ENCODE measurements at regions not wholly inside any gene's neighbourhood (a gene's known extent, or its start where the extent isn't known, plus 50 kb on each side); places are given as distances from the start of the nearest gene placed in this dataset.

DNA sequence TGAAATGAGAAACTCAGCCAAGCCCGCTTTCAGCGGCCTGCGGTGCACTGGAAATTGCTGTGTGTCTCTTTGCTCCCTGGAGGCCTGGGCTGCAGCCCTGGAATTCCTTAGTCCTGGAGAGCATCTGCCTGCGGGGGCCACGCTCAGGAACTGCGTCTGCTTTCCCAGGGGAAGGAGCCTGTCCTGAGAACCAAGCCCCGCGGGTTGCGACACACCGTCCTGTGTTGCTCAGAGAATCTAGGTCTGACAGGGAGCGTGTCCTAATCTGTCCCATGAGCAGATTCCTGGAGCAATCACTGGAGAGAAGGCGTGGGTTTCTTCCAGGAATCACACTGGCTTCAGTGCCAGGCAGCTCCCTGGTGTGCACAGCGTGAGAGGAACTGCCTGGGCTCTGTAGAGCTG, 708.1 kb downstream of the BRD1 start:
- DNase-seq = no peak
- Mint-ChIP-seq H3K36me3 (no peaks in the 10 kb centered on the region), H3K9me3 (peaks cover 2 to 3% (median 3%) of the 10 kb centered on the region in 3 donors), H3K27me3 (peaks cover 6 to 9% of the 10 kb centered on the region in 2 donors), H3K4me3 (no peak overlapping the region), H3K4me1 (no peaks in the 10 kb centered on the region), H3K27ac (no peak overlapping the region)
- Histone ChIP-seq H3K36me3 (ENCODE audit: control insufficient read depth in 2 of 2, extremely low read depth in 1 of 2, insufficient read depth in 1 of 2, low read length in 1 of 2) (no peaks in the 10 kb centered on the region), H3K4me3 (ENCODE audit: control insufficient read depth in 1 of 2, extremely low read depth in 1 of 2, low read length in 1 of 2) (no peak overlapping the region), H3K27ac (ENCODE audit: low read length) (no peak overlapping the region), H3K9me3 (no peaks in the 10 kb centered on the region), H3K27me3 (replicated peaks in 1 of 2; ENCODE audit: control insufficient read depth in 2 of 2, extremely low read depth in 1 of 2, insufficient read depth in 2 of 2, low read length in 1 of 2) (peaks cover 0 to 16% of the 10 kb centered on the region in 2 experiments), H3K4me1 (ENCODE audit: control insufficient read depth in 1 of 2, extremely low read depth in 1 of 2, insufficient read depth in 2 of 2, low read length in 2 of 2) (no peaks in the 10 kb centered on the region)
- ChIA-PET POLR2A (no interaction called here), CTCF (no interaction called here)
- 72% methylated on average over 13 of the region's 13 CpGs for WGBS (ENCODE audit: insufficient coverage)
- no peak for ATAC-seq (replicated peaks in 1 of 4)

GRCh38 chr22:49118065-49118464, 709.6 kb downstream of the BRD1 start:
- whole genome bisulfite sequencing (ENCODE audit: insufficient coverage) = 95% methylated on average over 17 of the region's 17 CpGs
- Mint-ChIP-seq H3K4me3 (no peak overlapping the region), H3K27me3 (no peaks in the 10 kb centered on the region), H3K36me3 (no peaks in the 10 kb centered on the region), H3K4me1 (no peaks in the 10 kb centered on the region), H3K9me3 (peaks cover 0 to 3% (median 2%) of the 10 kb centered on the region in 3 donors), H3K27ac (no peak overlapping the region)
- no peak for DNase-seq
- POLR2A ChIA-PET = no interaction called here
- no peak for ATAC-seq (replicated peaks in 1 of 4)
- Histone ChIP-seq H3K27ac (ENCODE audit: low read length) (no peak overlapping the region), H3K9me3 (no peaks in the 10 kb centered on the region), H3K27me3 (replicated peaks in 1 of 2; ENCODE audit: control insufficient read depth in 2 of 2, extremely low read depth in 1 of 2, insufficient read depth in 2 of 2, low read length in 1 of 2) (peaks cover 0 to 11% of the 10 kb centered on the region in 2 experiments), H3K36me3 (ENCODE audit: control insufficient read depth in 2 of 2, extremely low read depth in 1 of 2, insufficient read depth in 1 of 2, low read length in 1 of 2) (no peaks in the 10 kb centered on the region), H3K4me3 (ENCODE audit: control insufficient read depth in 1 of 2, extremely low read depth in 1 of 2, low read length in 1 of 2) (no peak overlapping the region), H3K4me1 (ENCODE audit: control insufficient read depth in 1 of 2, extremely low read depth in 1 of 2, insufficient read depth in 2 of 2, low read length in 2 of 2) (no peaks in the 10 kb centered on the region)
- CTCF ChIA-PET = no interaction called here

GRCh38 chr22:49117486-49117885, 710.2 kb downstream of the BRD1 start:
- Histone ChIP-seq H3K36me3 (ENCODE audit: control insufficient read depth in 2 of 2, extremely low read depth in 1 of 2, insufficient read depth in 1 of 2, low read length in 1 of 2) (no peaks in the 10 kb centered on the region), H3K27ac (ENCODE audit: low read length) (no peak overlapping the region), H3K4me1 (ENCODE audit: control insufficient read depth in 1 of 2, extremely low read depth in 1 of 2, insufficient read depth in 2 of 2, low read length in 2 of 2) (no peaks in the 10 kb centered on the region), H3K27me3 (replicated peaks in 1 of 2; ENCODE audit: control insufficient read depth in 2 of 2, extremely low read depth in 1 of 2, insufficient read depth in 2 of 2, low read length in 1 of 2) (peaks cover 0 to 13% of the 10 kb centered on the region in 2 experiments), H3K9me3 (no peaks in the 10 kb centered on the region), H3K4me3 (ENCODE audit: control insufficient read depth in 1 of 2, extremely low read depth in 1 of 2, low read length in 1 of 2) (no peak overlapping the region)
- POLR2A ChIA-PET = no interaction called here
- Mint-ChIP-seq H3K4me1 (no peaks in the 10 kb centered on the region), H3K36me3 (no peaks in the 10 kb centered on the region), H3K4me3 (no peak overlapping the region), H3K9me3 (peaks cover 0 to 3% (median 2%) of the 10 kb centered on the region in 3 donors), H3K27me3 (peaks cover 0 to under 1% of the 10 kb centered on the region in 2 donors), H3K27ac (no peak overlapping the region)
- CTCF ChIA-PET = no interaction called here
- no peak for DNase-seq
- ATAC-seq (replicated peaks in 1 of 4) = no peak
- WGBS (ENCODE audit: insufficient coverage) = 59% methylated on average over 5 of the region's 7 CpGs

GRCh38 chr22:49116486-49117120, 711.1 kb downstream of the BRD1 start:
- Histone ChIP-seq H3K4me1 (ENCODE audit: control insufficient read depth in 1 of 2, extremely low read depth in 1 of 2, insufficient read depth in 2 of 2, low read length in 2 of 2) (no peaks in the 10 kb centered on the region), H3K4me3 (ENCODE audit: control insufficient read depth in 1 of 2, extremely low read depth in 1 of 2, low read length in 1 of 2) (no peak overlapping the region), H3K27ac (ENCODE audit: low read length) (no peak overlapping the region), H3K9me3 (no peaks in the 10 kb centered on the region), H3K27me3 (replicated peaks in 1 of 2; ENCODE audit: control insufficient read depth in 2 of 2, extremely low read depth in 1 of 2, insufficient read depth in 2 of 2, low read length in 1 of 2) (peaks cover 0 to 13% of the 10 kb centered on the region in 2 experiments), H3K36me3 (ENCODE audit: control insufficient read depth in 2 of 2, extremely low read depth in 1 of 2, insufficient read depth in 1 of 2, low read length in 1 of 2) (no peaks in the 10 kb centered on the region)
- ChIA-PET POLR2A (no interaction called here), CTCF (no interaction called here)
- H3K4me1 Mint-ChIP-seq = no peaks in the 10 kb centered on the region
- H3K4me3 Mint-ChIP-seq = no peak overlapping the region
- 74% methylated on average over 15 of the region's 19 CpGs for WGBS (ENCODE audit: insufficient coverage)
- no peak for DNase-seq
- no peaks in the 10 kb centered on the region for H3K9me3 Mint-ChIP-seq
- no peaks in the 10 kb centered on the region for H3K36me3 Mint-ChIP-seq
- ATAC-seq (replicated peaks in 1 of 4) = no peak
- no peak overlapping the region for H3K27ac Mint-ChIP-seq
- H3K27me3 Mint-ChIP-seq = peaks cover 0 to 5% of the 10 kb centered on the region in 2 donors

DNA sequence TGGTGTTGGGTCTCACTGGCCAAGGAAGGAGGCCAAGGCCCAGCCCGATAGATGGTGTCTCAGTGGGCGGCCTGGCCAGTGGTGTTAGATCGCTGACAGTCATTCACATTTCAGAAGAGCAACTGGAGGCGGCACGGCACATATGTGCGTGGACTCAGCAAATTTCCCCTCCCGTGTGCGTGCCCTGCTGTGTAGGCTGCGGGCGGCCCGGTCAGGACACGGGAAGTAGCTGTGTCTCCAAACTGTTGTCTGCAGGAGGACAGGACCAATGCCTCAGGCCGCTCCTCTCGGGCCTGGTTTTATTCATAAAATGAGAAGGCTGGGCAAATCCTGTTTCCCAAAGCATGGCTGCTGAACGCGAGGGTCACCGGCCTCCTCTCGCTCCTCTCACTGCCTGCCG, 711.7 kb downstream of the BRD1 start:
- 85% methylated on average over 19 of the region's 19 CpGs for WGBS (ENCODE audit: insufficient coverage)
- Mint-ChIP-seq H3K27me3 (peaks cover 0 to 5% of the 10 kb centered on the region in 2 donors), H3K36me3 (no peaks in the 10 kb centered on the region), H3K27ac (no peak overlapping the region), H3K4me3 (no peak overlapping the region), H3K9me3 (no peaks in the 10 kb centered on the region), H3K4me1 (no peaks in the 10 kb centered on the region)
- ATAC-seq (replicated peaks in 1 of 4) (no peak), DNase-seq (no peak)
- Histone ChIP-seq H3K9me3 (no peaks in the 10 kb centered on the region), H3K27me3 (replicated peaks in 1 of 2; ENCODE audit: control insufficient read depth in 2 of 2, extremely low read depth in 1 of 2, insufficient read depth in 2 of 2, low read length in 1 of 2) (peaks cover 0 to 13% of the 10 kb centered on the region in 2 experiments), H3K36me3 (ENCODE audit: control insufficient read depth in 2 of 2, extremely low read depth in 1 of 2, insufficient read depth in 1 of 2, low read length in 1 of 2) (no peaks in the 10 kb centered on the region), H3K4me1 (ENCODE audit: control insufficient read depth in 1 of 2, extremely low read depth in 1 of 2, insufficient read depth in 2 of 2, low read length in 2 of 2) (no peaks in the 10 kb centered on the region), H3K4me3 (ENCODE audit: control insufficient read depth in 1 of 2, extremely low read depth in 1 of 2, low read length in 1 of 2) (no peak overlapping the region), H3K27ac (ENCODE audit: low read length) (no peak overlapping the region)
- ChIA-PET CTCF (no interaction called here), POLR2A (no interaction called here)

GRCh38 chr22:49115197-49115596, 712.5 kb downstream of the BRD1 start:
- Histone ChIP-seq H3K36me3 (ENCODE audit: control insufficient read depth in 2 of 2, extremely low read depth in 1 of 2, insufficient read depth in 1 of 2, low read length in 1 of 2) (no peaks in the 10 kb centered on the region), H3K9me3 (no peaks in the 10 kb centered on the region), H3K27ac (ENCODE audit: low read length) (no peak overlapping the region), H3K4me1 (ENCODE audit: control insufficient read depth in 1 of 2, extremely low read depth in 1 of 2, insufficient read depth in 2 of 2, low read length in 2 of 2) (no peaks in the 10 kb centered on the region), H3K27me3 (replicated peaks in 1 of 2; ENCODE audit: control insufficient read depth in 2 of 2, extremely low read depth in 1 of 2, insufficient read depth in 2 of 2, low read length in 1 of 2) (peaks cover 0 to 13% of the 10 kb centered on the region in 2 experiments), H3K4me3 (ENCODE audit: control insufficient read depth in 1 of 2, extremely low read depth in 1 of 2, low read length in 1 of 2) (no peak overlapping the region)
- Mint-ChIP-seq H3K27ac (no peak overlapping the region), H3K4me1 (no peaks in the 10 kb centered on the region), H3K9me3 (no peaks in the 10 kb centered on the region), H3K27me3 (peaks cover 0 to 5% of the 10 kb centered on the region in 2 donors), H3K4me3 (no peak overlapping the region), H3K36me3 (no peaks in the 10 kb centered on the region)
- CTCF ChIA-PET = no interaction called here
- WGBS (ENCODE audit: insufficient coverage) = 80% methylated on average over 5 of the region's 7 CpGs
- POLR2A ChIA-PET = no interaction called here
- DNase-seq (no peak), ATAC-seq (replicated peaks in 1 of 4) (no peak)

GRCh38 chr22:49113758-49114157, 713.9 kb downstream of the BRD1 start:
- no peak overlapping the region for H3K27ac Mint-ChIP-seq
- 82% methylated on average over 12 of the region's 12 CpGs for WGBS (ENCODE audit: insufficient coverage)

More at GRCh38 chr22:49113758-49114157, 713.9 kb downstream of the BRD1 start:
- H3K36me3 Mint-ChIP-seq = no peaks in the 10 kb centered on the region
- Histone ChIP-seq H3K27me3 (replicated peaks in 1 of 2; ENCODE audit: control insufficient read depth in 2 of 2, extremely low read depth in 1 of 2, insufficient read depth in 2 of 2, low read length in 1 of 2) (peaks cover 0 to 13% of the 10 kb centered on the region in 2 experiments), H3K4me1 (ENCODE audit: control insufficient read depth in 1 of 2, extremely low read depth in 1 of 2, insufficient read depth in 2 of 2, low read length in 2 of 2) (no peaks in the 10 kb centered on the region), H3K27ac (ENCODE audit: low read length) (no peak overlapping the region), H3K36me3 (ENCODE audit: control insufficient read depth in 2 of 2, extremely low read depth in 1 of 2, insufficient read depth in 1 of 2, low read length in 1 of 2) (no peaks in the 10 kb centered on the region), H3K4me3 (ENCODE audit: control insufficient read depth in 1 of 2, extremely low read depth in 1 of 2, low read length in 1 of 2) (no peak overlapping the region), H3K9me3 (no peaks in the 10 kb centered on the region)
- H3K27me3 Mint-ChIP-seq = peaks cover 0 to 5% of the 10 kb centered on the region in 2 donors
- no peak overlapping the region for H3K4me3 Mint-ChIP-seq
- ATAC-seq (replicated peaks in 1 of 4) (no peak), DNase-seq (no peak)
- no peaks in the 10 kb centered on the region for H3K9me3 Mint-ChIP-seq
- ChIA-PET CTCF (no interaction called here), POLR2A (no interaction called here)
- H3K4me1 Mint-ChIP-seq = no peaks in the 10 kb centered on the region

Measured in T-cell (primary cell).